ENCODE measurements at regions not wholly inside any gene's neighbourhood (a gene's known extent, or its start where the extent isn't known, plus 50 kb on each side); places are given as distances from the start of the nearest gene placed in this dataset.

DNA sequence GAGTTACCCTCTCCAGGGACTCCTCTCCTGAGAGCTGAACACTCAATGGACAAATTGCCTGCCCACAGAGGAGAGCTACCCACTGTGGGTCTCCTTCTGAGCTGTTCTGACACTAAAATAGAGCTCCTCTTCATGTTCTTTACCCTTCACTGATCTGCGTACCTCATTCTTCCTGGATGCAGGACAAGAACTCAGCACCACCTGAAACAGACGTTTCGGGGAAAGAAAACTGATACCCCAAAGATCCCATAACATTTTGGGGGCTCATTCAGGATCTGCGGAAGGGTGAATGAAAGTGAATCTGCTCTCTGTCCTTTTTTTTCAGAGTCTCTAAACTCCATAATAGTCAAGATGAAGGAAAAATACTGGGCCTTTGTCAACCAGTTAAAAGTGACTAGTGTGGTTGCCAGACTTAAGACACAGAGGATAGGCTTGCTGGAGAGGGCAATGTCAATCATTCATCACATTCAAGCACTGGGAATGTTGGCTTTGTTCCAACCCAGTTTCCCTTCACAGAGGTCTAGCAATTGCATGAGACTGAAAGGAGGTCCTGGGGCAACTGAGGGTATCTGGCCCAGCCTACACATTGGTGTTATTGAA lies 136.7 kb upstream of the SLITRK6 start:
- TF ChIP-seq, protein P1, sequence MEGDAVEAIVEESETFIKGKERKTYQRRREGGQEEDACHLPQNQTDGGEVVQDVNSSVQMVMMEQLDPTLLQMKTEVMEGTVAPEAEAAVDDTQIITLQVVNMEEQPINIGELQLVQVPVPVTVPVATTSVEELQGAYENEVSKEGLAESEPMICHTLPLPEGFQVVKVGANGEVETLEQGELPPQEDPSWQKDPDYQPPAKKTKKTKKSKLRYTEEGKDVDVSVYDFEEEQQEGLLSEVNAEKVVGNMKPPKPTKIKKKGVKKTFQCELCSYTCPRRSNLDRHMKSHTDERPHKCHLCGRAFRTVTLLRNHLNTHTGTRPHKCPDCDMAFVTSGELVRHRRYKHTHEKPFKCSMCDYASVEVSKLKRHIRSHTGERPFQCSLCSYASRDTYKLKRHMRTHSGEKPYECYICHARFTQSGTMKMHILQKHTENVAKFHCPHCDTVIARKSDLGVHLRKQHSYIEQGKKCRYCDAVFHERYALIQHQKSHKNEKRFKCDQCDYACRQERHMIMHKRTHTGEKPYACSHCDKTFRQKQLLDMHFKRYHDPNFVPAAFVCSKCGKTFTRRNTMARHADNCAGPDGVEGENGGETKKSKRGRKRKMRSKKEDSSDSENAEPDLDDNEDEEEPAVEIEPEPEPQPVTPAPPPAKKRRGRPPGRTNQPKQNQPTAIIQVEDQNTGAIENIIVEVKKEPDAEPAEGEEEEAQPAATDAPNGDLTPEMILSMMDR (conservative IDR thresholded peaks at IDR 0.05; ENCODE audit: low read depth, low read length), result no peak
- no peak for TF ChIP-seq EZH2 (IDR thresholded peaks at IDR 0.05; ENCODE audit: borderline replicate concordance, low read depth, low read length, poor library complexity, severe bottlenecking)

Measured in A673 (cell line).